ENCODE measurements at regions not wholly inside any gene's neighbourhood (a gene's known extent, or its start where the extent isn't known, plus 50 kb on each side); places are given as distances from the start of the nearest gene placed in this dataset.

DNA sequence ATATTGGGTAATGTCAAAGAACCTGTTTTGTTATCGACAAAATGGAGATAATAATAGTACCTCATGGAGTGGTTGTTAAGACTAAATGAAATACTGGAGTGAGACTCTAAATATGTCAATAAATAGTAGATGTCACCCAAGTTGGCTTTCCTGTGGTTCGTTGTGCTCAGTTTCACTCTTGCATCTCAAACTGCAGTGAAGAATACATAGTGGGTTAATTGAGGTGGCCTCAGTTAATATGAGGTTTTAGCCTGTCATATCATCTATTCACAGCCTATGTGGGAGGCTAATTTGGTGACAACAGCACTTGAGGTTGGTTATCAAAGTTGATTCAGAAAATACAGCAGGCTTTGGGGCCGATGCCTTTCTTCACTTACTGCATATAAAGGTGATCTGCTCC is 485.5 kb upstream of the SUCLG2 start:
- Histone ChIP-seq H3K27me3 (no peaks in the 10 kb centered on the region), H3K4me3 (no peak overlapping the region), H3K9me3 (no peaks in the 10 kb centered on the region), H3K27ac (no peak overlapping the region), H3K36me3 (no peaks in the 10 kb centered on the region), H3K4me1 (no peaks in the 10 kb centered on the region)
- DNase-seq: no peak
- WGBS, 2 donors: 89 to 92% methylated on average over 3 of the region's 3 CpGs
- TF ChIP-seq EP300 (IDR thresholded peaks at IDR 0.05) (no peak), POLR2AphosphoS5 (IDR thresholded peaks at IDR 0.05) (no peak), POLR2A (IDR thresholded peaks at IDR 0.05) (no peak)
- TF ChIP-seq, protein P1, sequence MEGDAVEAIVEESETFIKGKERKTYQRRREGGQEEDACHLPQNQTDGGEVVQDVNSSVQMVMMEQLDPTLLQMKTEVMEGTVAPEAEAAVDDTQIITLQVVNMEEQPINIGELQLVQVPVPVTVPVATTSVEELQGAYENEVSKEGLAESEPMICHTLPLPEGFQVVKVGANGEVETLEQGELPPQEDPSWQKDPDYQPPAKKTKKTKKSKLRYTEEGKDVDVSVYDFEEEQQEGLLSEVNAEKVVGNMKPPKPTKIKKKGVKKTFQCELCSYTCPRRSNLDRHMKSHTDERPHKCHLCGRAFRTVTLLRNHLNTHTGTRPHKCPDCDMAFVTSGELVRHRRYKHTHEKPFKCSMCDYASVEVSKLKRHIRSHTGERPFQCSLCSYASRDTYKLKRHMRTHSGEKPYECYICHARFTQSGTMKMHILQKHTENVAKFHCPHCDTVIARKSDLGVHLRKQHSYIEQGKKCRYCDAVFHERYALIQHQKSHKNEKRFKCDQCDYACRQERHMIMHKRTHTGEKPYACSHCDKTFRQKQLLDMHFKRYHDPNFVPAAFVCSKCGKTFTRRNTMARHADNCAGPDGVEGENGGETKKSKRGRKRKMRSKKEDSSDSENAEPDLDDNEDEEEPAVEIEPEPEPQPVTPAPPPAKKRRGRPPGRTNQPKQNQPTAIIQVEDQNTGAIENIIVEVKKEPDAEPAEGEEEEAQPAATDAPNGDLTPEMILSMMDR (IDR thresholded peaks at IDR 0.05): no peak
- intact Hi-C loops (cut with DNase I): no loop called here

DNA sequence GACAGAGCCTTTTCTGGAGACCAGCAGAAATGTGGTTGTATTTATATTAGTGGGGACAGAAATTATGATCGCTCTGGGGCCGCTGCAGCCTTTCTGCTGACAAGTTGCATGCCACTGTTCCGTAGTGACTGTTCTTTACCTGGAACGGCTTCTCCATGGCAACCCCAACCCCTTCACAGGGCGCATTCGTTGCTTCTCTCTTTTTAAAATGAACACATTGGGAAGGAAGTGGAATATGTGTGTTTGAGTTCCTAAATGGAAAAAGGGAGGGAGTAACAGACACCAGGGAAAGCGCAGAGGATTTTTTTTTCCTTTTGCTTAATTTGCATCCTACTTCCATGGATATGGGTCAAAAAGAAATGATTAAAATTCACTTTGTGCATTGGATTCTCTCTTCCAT is 482.0 kb upstream of the SUCLG2 start:
- no peak overlapping the region for H3K27ac ChIP-seq
- TF ChIP-seq, protein P1 (IDR thresholded peaks at IDR 0.05): no peak
- TF ChIP-seq POLR2A (IDR thresholded peaks at IDR 0.05) (no peak), POLR2AphosphoS5 (IDR thresholded peaks at IDR 0.05) (no peak), EP300 (IDR thresholded peaks at IDR 0.05) (no peak)
- WGBS, 2 donors: 59 to 90% methylated on average over 7 of the region's 7 CpGs

DNA sequence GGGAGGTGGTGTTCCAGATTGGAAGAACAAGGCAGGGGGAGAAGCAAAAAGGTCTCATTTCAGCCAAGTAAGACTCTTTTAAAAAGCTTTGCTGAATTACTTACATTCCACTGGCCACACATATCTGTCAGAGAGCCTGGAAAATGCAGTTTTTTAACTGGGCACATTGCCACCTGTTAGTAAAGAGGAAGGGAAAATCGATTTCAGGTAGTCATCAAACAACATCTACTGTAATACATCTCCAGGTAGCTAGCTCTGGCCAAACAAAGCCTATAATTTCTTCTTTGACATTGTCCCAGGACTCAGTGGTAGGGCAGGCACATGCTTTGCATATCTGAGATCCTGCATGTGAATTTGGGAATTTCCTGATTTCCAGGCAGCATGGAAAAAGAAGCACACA is 480.7 kb upstream of the SUCLG2 start:
- Histone ChIP-seq H3K36me3 (no peaks in the 10 kb centered on the region), H3K27ac (no peak overlapping the region), H3K4me3 (no peak overlapping the region), H3K9me3 (no peaks in the 10 kb centered on the region), H3K27me3 (no peaks in the 10 kb centered on the region), H3K4me1 (no peaks in the 10 kb centered on the region)
- no peak for DNase-seq
- 25 to 63% methylated on average over 1 of the region's 1 CpG for WGBS, 2 donors
- TF ChIP-seq POLR2AphosphoS5 (IDR thresholded peaks at IDR 0.05) (no peak), EP300 (IDR thresholded peaks at IDR 0.05) (no peak), POLR2A (IDR thresholded peaks at IDR 0.05) (no peak)
- TF ChIP-seq, protein P1 (IDR thresholded peaks at IDR 0.05): no peak
- intact Hi-C loops (cut with DNase I): no loop called here

More for the DNA sequence above, 482.0 kb upstream of the SUCLG2 start:
- Histone ChIP-seq H3K4me1 (no peaks in the 10 kb centered on the region), H3K4me3 (no peak overlapping the region), H3K36me3 (no peaks in the 10 kb centered on the region), H3K27me3 (no peaks in the 10 kb centered on the region), H3K9me3 (no peaks in the 10 kb centered on the region)
- intact Hi-C loops (cut with DNase I): no loop called here
- DNase-seq: no peak

- no peak for TF ChIP-seq POLR2AphosphoS5 (IDR thresholded peaks at IDR 0.05)
- TF ChIP-seq POLR2A (IDR thresholded peaks at IDR 0.05): no peak
- TF ChIP-seq, protein P1 (IDR thresholded peaks at IDR 0.05): no peak
- Histone ChIP-seq H3K27ac (no peak overlapping the region), H3K27me3 (no peaks in the 10 kb centered on the region), H3K9me3 (no peaks in the 10 kb centered on the region), H3K4me1 (no peaks in the 10 kb centered on the region), H3K36me3 (no peaks in the 10 kb centered on the region), H3K4me3 (no peak overlapping the region)
- WGBS, 2 donors: 80 to 88% methylated on average over 3 of the region's 3 CpGs
- intact Hi-C loops (cut with DNase I): no loop called here
- no peak for DNase-seq
Measured at GRCh38 chr3:68129065-68129464, 474.7 kb upstream of the SUCLG2 start.

DNA sequence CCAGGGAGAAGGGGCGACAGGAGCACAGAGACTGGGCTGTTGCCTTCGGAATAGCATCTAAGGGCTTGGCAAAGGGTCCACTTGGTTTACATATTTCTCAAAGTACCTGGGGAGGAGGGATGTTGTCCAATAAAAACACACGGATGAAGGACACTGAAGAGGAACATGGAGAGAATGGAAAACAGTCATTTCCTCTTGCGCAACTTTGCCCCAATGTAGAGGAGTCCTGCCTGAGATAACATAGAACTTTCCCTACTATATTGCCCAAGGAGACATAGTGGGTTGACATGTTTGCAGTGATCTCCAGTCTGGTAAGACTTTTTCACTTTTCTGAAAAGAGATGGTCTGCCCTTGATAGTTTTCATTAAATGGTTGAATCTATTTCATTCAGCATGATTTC is 468.8 kb upstream of the SUCLG2 start:
- H3K36me3 ChIP-seq: no peaks in the 10 kb centered on the region
- no peak overlapping the region for H3K27ac ChIP-seq
- H3K9me3 ChIP-seq: no peaks in the 10 kb centered on the region
- intact Hi-C loops (cut with DNase I): no loop called here
- no peaks in the 10 kb centered on the region for H3K27me3 ChIP-seq
- no peak overlapping the region for H3K4me3 ChIP-seq
- no peak for TF ChIP-seq POLR2A (IDR thresholded peaks at IDR 0.05)
- TF ChIP-seq POLR2AphosphoS5 (IDR thresholded peaks at IDR 0.05): no peak
- TF ChIP-seq, protein P1 (IDR thresholded peaks at IDR 0.05): no peak
- no peak for TF ChIP-seq EP300 (IDR thresholded peaks at IDR 0.05)
- DNase-seq: no peak
- WGBS, 2 donors: 81 to 82% methylated on average over 4 of the region's 4 CpGs
- H3K4me1 ChIP-seq: no peaks in the 10 kb centered on the region

Data from sigmoid colon (tissue), 6 donors.